ENCODE measurements at regions not wholly inside any gene's neighbourhood (a gene's known extent, or its start where the extent isn't known, plus 50 kb on each side); places are given as distances from the start of the nearest gene placed in this dataset.

DNA sequence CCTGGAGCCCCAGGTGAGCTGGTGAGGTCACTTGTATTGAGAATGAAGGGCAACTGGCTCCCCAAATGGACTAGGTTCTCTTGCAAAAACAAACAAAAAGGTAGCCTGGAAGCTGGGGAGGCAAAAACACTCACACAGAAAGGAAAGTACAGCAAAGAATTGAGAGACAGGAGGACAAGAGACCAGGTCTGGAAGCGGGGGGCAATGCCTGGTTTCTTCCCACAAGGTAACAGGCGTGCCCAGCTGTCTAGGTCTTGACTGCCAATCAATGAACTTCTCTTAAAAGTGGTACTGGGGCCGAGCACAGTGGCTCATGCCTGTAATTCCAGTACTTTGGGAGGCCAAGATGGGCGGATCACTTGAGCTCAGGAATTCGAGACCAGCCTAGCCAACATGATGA, 356.4 kb upstream of the TSHZ3 start:
- TF ChIP-seq, protein P1, sequence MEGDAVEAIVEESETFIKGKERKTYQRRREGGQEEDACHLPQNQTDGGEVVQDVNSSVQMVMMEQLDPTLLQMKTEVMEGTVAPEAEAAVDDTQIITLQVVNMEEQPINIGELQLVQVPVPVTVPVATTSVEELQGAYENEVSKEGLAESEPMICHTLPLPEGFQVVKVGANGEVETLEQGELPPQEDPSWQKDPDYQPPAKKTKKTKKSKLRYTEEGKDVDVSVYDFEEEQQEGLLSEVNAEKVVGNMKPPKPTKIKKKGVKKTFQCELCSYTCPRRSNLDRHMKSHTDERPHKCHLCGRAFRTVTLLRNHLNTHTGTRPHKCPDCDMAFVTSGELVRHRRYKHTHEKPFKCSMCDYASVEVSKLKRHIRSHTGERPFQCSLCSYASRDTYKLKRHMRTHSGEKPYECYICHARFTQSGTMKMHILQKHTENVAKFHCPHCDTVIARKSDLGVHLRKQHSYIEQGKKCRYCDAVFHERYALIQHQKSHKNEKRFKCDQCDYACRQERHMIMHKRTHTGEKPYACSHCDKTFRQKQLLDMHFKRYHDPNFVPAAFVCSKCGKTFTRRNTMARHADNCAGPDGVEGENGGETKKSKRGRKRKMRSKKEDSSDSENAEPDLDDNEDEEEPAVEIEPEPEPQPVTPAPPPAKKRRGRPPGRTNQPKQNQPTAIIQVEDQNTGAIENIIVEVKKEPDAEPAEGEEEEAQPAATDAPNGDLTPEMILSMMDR (IDR thresholded peaks at IDR 0.05; ENCODE audit: low read depth, low read length, poor library complexity, severe bottlenecking): no peak
- no peak for TF ChIP-seq EZH2phosphoT487 (IDR thresholded peaks at IDR 0.05; ENCODE audit: borderline replicate concordance, low read length)
